ENCODE measurements at regions not wholly inside any gene's neighbourhood (a gene's known extent, or its start where the extent isn't known, plus 50 kb on each side); places are given as distances from the start of the nearest gene placed in this dataset.

DNA sequence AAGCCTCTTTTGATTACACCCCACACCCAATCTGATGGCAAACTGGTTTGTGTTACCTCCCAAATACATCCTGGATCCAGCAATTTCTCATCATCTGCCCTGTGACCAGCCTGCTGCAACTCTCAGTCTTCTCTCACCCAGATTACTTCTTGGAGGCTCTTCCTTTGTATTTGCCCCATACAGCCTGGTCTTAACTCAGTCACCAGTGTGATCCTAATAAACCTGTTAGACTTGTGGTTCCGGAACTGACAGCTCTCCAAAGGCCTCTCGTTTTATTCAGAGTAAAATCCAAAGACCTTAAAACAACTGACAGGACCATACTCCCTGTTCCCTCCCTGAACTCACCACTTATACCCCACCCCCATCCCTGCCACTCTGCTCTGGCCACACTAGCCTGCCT is 228.2 kb upstream of the PAPPA start:
- TF ChIP-seq, protein P1, sequence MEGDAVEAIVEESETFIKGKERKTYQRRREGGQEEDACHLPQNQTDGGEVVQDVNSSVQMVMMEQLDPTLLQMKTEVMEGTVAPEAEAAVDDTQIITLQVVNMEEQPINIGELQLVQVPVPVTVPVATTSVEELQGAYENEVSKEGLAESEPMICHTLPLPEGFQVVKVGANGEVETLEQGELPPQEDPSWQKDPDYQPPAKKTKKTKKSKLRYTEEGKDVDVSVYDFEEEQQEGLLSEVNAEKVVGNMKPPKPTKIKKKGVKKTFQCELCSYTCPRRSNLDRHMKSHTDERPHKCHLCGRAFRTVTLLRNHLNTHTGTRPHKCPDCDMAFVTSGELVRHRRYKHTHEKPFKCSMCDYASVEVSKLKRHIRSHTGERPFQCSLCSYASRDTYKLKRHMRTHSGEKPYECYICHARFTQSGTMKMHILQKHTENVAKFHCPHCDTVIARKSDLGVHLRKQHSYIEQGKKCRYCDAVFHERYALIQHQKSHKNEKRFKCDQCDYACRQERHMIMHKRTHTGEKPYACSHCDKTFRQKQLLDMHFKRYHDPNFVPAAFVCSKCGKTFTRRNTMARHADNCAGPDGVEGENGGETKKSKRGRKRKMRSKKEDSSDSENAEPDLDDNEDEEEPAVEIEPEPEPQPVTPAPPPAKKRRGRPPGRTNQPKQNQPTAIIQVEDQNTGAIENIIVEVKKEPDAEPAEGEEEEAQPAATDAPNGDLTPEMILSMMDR (IDR thresholded peaks at IDR 0.05; ENCODE audit: low read length) = no peak
- TF ChIP-seq EZH2 (optimal IDR thresholded peaks at IDR 0.05; ENCODE audit: low read depth, low read length) (no peak), EZH2phosphoT487 (IDR thresholded peaks at IDR 0.05; ENCODE audit: low read length) (no peak)
